K562 (cell line): ENCODE measurements at regions not wholly inside any gene's neighbourhood (a gene's known extent, or its start where the extent isn't known, plus 50 kb on each side); places are given as distances from the start of the nearest gene placed in this dataset.

ENCODE experiments used
- ATAC-seq: fragments of 200-7000 bp; cut with Tn5 transposase; 3 replicates; pipeline ENCODE4 v1.9.1; 2020; ENCODE audit warnings: moderate library complexity
- BruUV-seq: library from RNA; stranded (reverse); fragments of 400-500 nt; replicated peaks from 2 replicates; lab custom pipeline; 2021; lab: Mats Ljungman, UMichigan
- CTCF ChIA-PET: fragments of 300-600 bp; formaldehyde crosslinking; extraction: SDS; loops from one replicate; lab custom pipeline; 2021; ENCODE audit warnings: low intra/inter-chr PET ratio; lab: Yijun Ruan, JAX
- POLR2A ChIA-PET: fragments of 300-600, 350-650 bp; sonication (Branson Sonifier 250); formaldehyde crosslinking; extraction: SDS; loops from one replicate; lab custom pipeline; 2021; ENCODE audit warnings: antibody characterized with exemption, inconsistent platforms; lab: Yijun Ruan, JAX
- DNase-seq, 4 experiments: peaks; one replicate each; pipeline versions ENCODE4 v3.0.0 to v3.0.0-alpha.2; 2011 to 2018; ENCODE audit warnings: low spot score in 3 of 4, mixed read lengths in 3 of 4; ENCODE audit errors: extremely low read depth in 1 of 4
- FAIRE-seq: peaks from 2 replicates; lab custom pipeline; 2011; peaks lifted over from hg19 to GRCh38; lab: Jason Lieb, UNC
- H2AFZ ChIP-seq: 2 replicates; pipeline ENCODE4 v1.6.0; 2011; ENCODE audit warnings: low read depth, low read length, control low read depth, inconsistent platforms
- H3K27ac ChIP-seq: fragments of 200-600 bp; 3 replicates; pipeline ENCODE4 v1.8.0; 2011; ENCODE audit warnings: low read depth, mild to moderate bottlenecking, control low read depth, inconsistent platforms, low read length, moderate library complexity, mixed read lengths; ENCODE audit errors: extremely low read depth
- H3K27me3 ChIP-seq, 2 experiments: fragments of 300-600 bp in 1 of 2; 2 replicates in 1 of 2; 3 replicates in 1 of 2; pipeline versions ENCODE4 v1.6.0 to v1.8.0; 2011; ENCODE audit warnings: inconsistent platforms in 2 of 2, low read length in 2 of 2, mild to moderate bottlenecking in 1 of 2, mixed read lengths in 1 of 2, moderate library complexity in 1 of 2; ENCODE audit not compliant: control insufficient read depth in 2 of 2, insufficient read depth in 2 of 2
- H3K36me3 ChIP-seq: fragments of 300-600 bp; 3 replicates; pipeline ENCODE4 v1.8.0; 2011; ENCODE audit warnings: mild to moderate bottlenecking, low read length, inconsistent platforms; ENCODE audit not compliant: control insufficient read depth, insufficient read depth
- H3K4me1 ChIP-seq, 2 experiments: fragments of 200-600 bp in 1 of 2; replicated peaks in 1 of 2; 2 replicates in 1 of 2; 3 replicates in 1 of 2; pipeline versions ENCODE4 v1.5.1 to v1.8.0; 2011; ENCODE audit warnings: inconsistent platforms in 2 of 2, low read length in 2 of 2, mild to moderate bottlenecking in 1 of 2, mixed read lengths in 1 of 2, moderate library complexity in 1 of 2; ENCODE audit not compliant: control insufficient read depth in 2 of 2, insufficient read depth in 2 of 2
- H3K4me2 ChIP-seq: 2 replicates; pipeline ENCODE4 v1.6.1; 2011; ENCODE audit warnings: low read length, control low read depth, inconsistent platforms, mixed read lengths; ENCODE audit not compliant: insufficient read depth
- H3K4me3 ChIP-seq: fragments of 200-600 bp; sonication (generic), shearing (Covaris generic); 2 replicates; pipeline ENCODE4 v1.5.1; 2016; ENCODE audit warnings: control low read depth, inconsistent platforms
- H3K79me2 ChIP-seq: fragments of 200-600 bp; 3 replicates; pipeline ENCODE4 v1.8.0; 2011; ENCODE audit warnings: low read length, inconsistent platforms; ENCODE audit not compliant: control insufficient read depth, insufficient read depth
- H3K9ac ChIP-seq, 2 experiments: 2 replicates each; pipeline versions ENCODE4 v1.6.0 to v1.6.1; 2011; ENCODE audit warnings: low read depth in 2 of 2, low read length in 2 of 2, control low read depth in 1 of 2, inconsistent platforms in 1 of 2, mild to moderate bottlenecking in 1 of 2, mixed read lengths in 1 of 2; ENCODE audit not compliant: insufficient read depth in 1 of 2
- H3K9me1 ChIP-seq: one replicate; pipeline ENCODE4 v1.6.0; 2011; ENCODE audit warnings: inconsistent platforms, mild to moderate bottlenecking, low read length, moderate library complexity; ENCODE audit not compliant: control insufficient read depth, insufficient read depth
- H3K9me3 ChIP-seq: replicated peaks from 2 replicates; pipeline ENCODE4 v1.5.1; 2011; ENCODE audit warnings: low read depth, low read length, inconsistent platforms; ENCODE audit not compliant: control insufficient read depth, insufficient read depth
- H4K20me1 ChIP-seq: replicated peaks from 2 replicates; pipeline ENCODE4 v1.6.1; 2011; ENCODE audit warnings: low read length, inconsistent platforms, mixed read lengths; ENCODE audit not compliant: control insufficient read depth, insufficient read depth
- BRF2 ChIP-seq: IDR thresholded peaks from 3 replicates; pipeline ENCODE4 v1.6.1; 2011; ENCODE audit warnings: borderline replicate concordance, mild to moderate bottlenecking; ENCODE audit not compliant: insufficient read length, insufficient read depth
- CHD1 ChIP-seq: fragments of 200-600 bp; sonication (generic); IDR thresholded peaks from one replicate; pipeline ENCODE4 v1.6.1; 2012; ENCODE audit warnings: mild to moderate bottlenecking, moderate library complexity, low read length, inconsistent platforms
- CLOCK ChIP-seq: fragments of 250-450 bp; sonication (Bioruptor Pico); IDR thresholded peaks from 2 replicates; pipeline ENCODE4 v1.4.0; 2020; ENCODE audit warnings: mild to moderate bottlenecking, moderate library complexity, borderline replicate concordance
- E2F4 ChIP-seq: sonication (generic); formaldehyde crosslinking; IDR thresholded peaks from 2 replicates; pipeline ENCODE4 v1.8.0; 2022; ENCODE audit warnings: mild to moderate bottlenecking, low read depth, missing genetic modification reagents
- ERF ChIP-seq: fragments of 450-650 bp; formaldehyde crosslinking; IDR thresholded peaks from 2 replicates; pipeline ENCODE4 v1.4.0; 2020; ENCODE audit warnings: mild to moderate bottlenecking, mixed read lengths
- ESRRA ChIP-seq: fragments of 450-650 bp; IDR thresholded peaks from 2 replicates; pipeline ENCODE4 v1.6.1; 2014; ENCODE audit warnings: low read depth, mild to moderate bottlenecking, moderate library complexity, borderline replicate concordance
- HBP1 ChIP-seq: fragments of 450-650 bp; formaldehyde crosslinking; IDR thresholded peaks from 2 replicates; pipeline ENCODE4 v1.4.0; 2022; ENCODE audit warnings: missing genetic modification characterization
- ILF3 ChIP-seq: fragments of 450-650 bp; IDR thresholded peaks from 2 replicates; pipeline ENCODE4 v1.6.1; 2018; ENCODE audit warnings: antibody characterized with exemption, mild to moderate bottlenecking, moderate library complexity, borderline replicate concordance
- LEF1 ChIP-seq: fragments of 450-650 bp; IDR thresholded peaks from 2 replicates; pipeline ENCODE4 v1.6.1; 2016; ENCODE audit warnings: mild to moderate bottlenecking
- NCOR1 ChIP-seq: fragments of 450-650 bp; IDR thresholded peaks from 2 replicates; pipeline ENCODE4 v1.6.1; 2016; ENCODE audit warnings: mild to moderate bottlenecking, moderate library complexity
- TAL1 ChIP-seq: fragments of 450-650 bp; IDR thresholded peaks from 2 replicates; pipeline ENCODE4 v1.6.1; 2016; ENCODE audit warnings: mild to moderate bottlenecking
- TRIM25 ChIP-seq: fragments of 450-650 bp; IDR thresholded peaks from 2 replicates; pipeline ENCODE4 v1.7.0; 2016; ENCODE audit warnings: borderline replicate concordance
- ZNF3 ChIP-seq: fragments of 250-450 bp; sonication (Bioruptor Pico); IDR thresholded peaks from 2 replicates; pipeline ENCODE4 v1.5.0; 2021; ENCODE audit warnings: mild to moderate bottlenecking, moderate library complexity
- ZNF764 ChIP-seq: fragments of 250-450 bp; sonication (Bioruptor Pico); IDR thresholded peaks from 2 replicates; pipeline ENCODE4 v1.4.0; 2020; ENCODE audit warnings: low read depth, mild to moderate bottlenecking, moderate library complexity
- ZNF77 ChIP-seq: fragments of 250-450 bp; sonication (Bioruptor Pico); IDR thresholded peaks from 2 replicates; pipeline ENCODE4 v1.5.0; 2020
- WGBS: fragments of 100-300 bp; shearing (Covaris generic); methylation state at CpG from one replicate; pipeline ENCODE4 v1.1.6; 2016; ENCODE audit warnings: low coverage, mixed read lengths; ENCODE audit not compliant: insufficient coverage; ENCODE audit errors: missing lambda C conversion rate; 5-methylcytosine and 5-hydroxymethylcytosine counted together
- in situ Hi-C: fragments of 300-500 bp; cut with MboI; formaldehyde crosslinking; loops from 4 replicates; pipeline ENCODE4 v1.15.0; 2018; ENCODE audit warnings: inconsistent platforms, mixed read lengths
- intact Hi-C: fragments of 100-400 bp; cut with micrococcal nuclease; formaldehyde crosslinking; loops from 2 replicates; pipeline ENCODE4 v1.14.2; 2022

- Histone ChIP-seq H3K9me3 (no peaks in the 10 kb centered on the region), H3K4me3 (no peak overlapping the region), H3K4me2 (no peak overlapping the region), H3K79me2 (no peaks in the 10 kb centered on the region), H3K9me1 (no peaks in the 10 kb centered on the region), H3K9ac (no peak overlapping the region), H3K36me3 (no peaks in the 10 kb centered on the region), H3K4me1 (no peaks in the 10 kb centered on the region), H4K20me1 (no peaks in the 10 kb centered on the region), H2AFZ (no peak overlapping the region), H3K27ac (no peak overlapping the region), H3K27me3 (no peaks in the 10 kb centered on the region)
- FAIRE-seq (no peak), ATAC-seq (no peak), DNase-seq (no peak)
- in situ Hi-C loops = no loop called here
- no TSS peak for BruUV-seq
- TF ChIP-seq TAL1 (no peak), ERF (CRISPR knock-in tag) (no peak), CHD1 (no peak), NCOR1 (no peak), TRIM25 (no peak), ESRRA (no peak), ZNF3 (CRISPR knock-in tag) (no peak), HBP1 (CRISPR knock-in tag) (no peak), LEF1 (no peak), ZNF764 (no peak), CLOCK (CRISPR knock-in tag) (no peak), BRF2 (no peak), E2F4 (no peak), ZNF77 (CRISPR knock-in tag) (no peak), ILF3 (no peak)
- intact Hi-C loops = no loop called here
- POLR2A ChIA-PET = no interaction called here
- 23% methylated on average over 1 of the region's 2 CpGs for WGBS
- CTCF ChIA-PET = no interaction called here
Observed at GRCh38 chr15:87387766-87388165, 868.8 kb downstream of the NTRK3 start.
